H1 (cell line): ENCODE measurements at regions not wholly inside any gene's neighbourhood (a gene's known extent, or its start where the extent isn't known, plus 50 kb on each side); places are given as distances from the start of the nearest gene placed in this dataset.

Experiments used
- ASH2L ChIP-seq: fragments of 200-600, 300-600 bp; sonication (generic); IDR thresholded peaks from one replicate; pipeline ENCODE4 v1.7.1; 2017; ENCODE audit warnings: low read length
- ATF2 ChIP-seq: IDR thresholded peaks from 2 replicates; pipeline ENCODE4 v1.6.1; 2012; ENCODE audit warnings: low read length, inconsistent platforms
- CBX8 ChIP-seq: fragments of 300-800, 300-1000 bp; sonication (generic); IDR thresholded peaks from 2 replicates; pipeline ENCODE4 v1.7.1; 2016; ENCODE audit warnings: low read depth, low read length, borderline replicate concordance
- JUN ChIP-seq: IDR thresholded peaks from 2 replicates; pipeline ENCODE4 v1.6.1; 2011; ENCODE audit warnings: low read depth, mild to moderate bottlenecking, improper control_type of control experiment, low read length
- SAP30 ChIP-seq: fragments of 300-600 bp; sonication (generic); IDR thresholded peaks from 2 replicates; pipeline ENCODE4 v1.7.1; 2012; ENCODE audit warnings: low read length, moderate library complexity, mild to moderate bottlenecking, inconsistent platforms; ENCODE audit not compliant: insufficient read depth, insufficient replicate concordance
- SRF ChIP-seq: IDR thresholded peaks from 2 replicates; pipeline ENCODE4 v1.6.1; 2011; ENCODE audit warnings: mild to moderate bottlenecking, low read depth, low read length, moderate library complexity
- YY1 ChIP-seq: IDR thresholded peaks from 2 replicates; pipeline ENCODE4 v1.6.1; 2011; ENCODE audit warnings: low read depth, mild to moderate bottlenecking, low read length

- TF ChIP-seq YY1 (no peak), JUN (no peak), SAP30 (no peak), CBX8 (no peak), ATF2 (no peak), SRF (no peak), ASH2L (no peak)
- TF ChIP-seq, all 59 proteins: peak for 0
Measured at GRCh38 chr9:135174248-135174647, 86.8 kb downstream of the OLFM1 start (continued).
